ENCODE measurements at regions not wholly inside any gene's neighbourhood (a gene's known extent, or its start where the extent isn't known, plus 50 kb on each side); places are given as distances from the start of the nearest gene placed in this dataset.

GRCh38 chr13:77979721-77980385, 61.2 kb upstream of the EDNRB start:
- TF ChIP-seq, protein P1, sequence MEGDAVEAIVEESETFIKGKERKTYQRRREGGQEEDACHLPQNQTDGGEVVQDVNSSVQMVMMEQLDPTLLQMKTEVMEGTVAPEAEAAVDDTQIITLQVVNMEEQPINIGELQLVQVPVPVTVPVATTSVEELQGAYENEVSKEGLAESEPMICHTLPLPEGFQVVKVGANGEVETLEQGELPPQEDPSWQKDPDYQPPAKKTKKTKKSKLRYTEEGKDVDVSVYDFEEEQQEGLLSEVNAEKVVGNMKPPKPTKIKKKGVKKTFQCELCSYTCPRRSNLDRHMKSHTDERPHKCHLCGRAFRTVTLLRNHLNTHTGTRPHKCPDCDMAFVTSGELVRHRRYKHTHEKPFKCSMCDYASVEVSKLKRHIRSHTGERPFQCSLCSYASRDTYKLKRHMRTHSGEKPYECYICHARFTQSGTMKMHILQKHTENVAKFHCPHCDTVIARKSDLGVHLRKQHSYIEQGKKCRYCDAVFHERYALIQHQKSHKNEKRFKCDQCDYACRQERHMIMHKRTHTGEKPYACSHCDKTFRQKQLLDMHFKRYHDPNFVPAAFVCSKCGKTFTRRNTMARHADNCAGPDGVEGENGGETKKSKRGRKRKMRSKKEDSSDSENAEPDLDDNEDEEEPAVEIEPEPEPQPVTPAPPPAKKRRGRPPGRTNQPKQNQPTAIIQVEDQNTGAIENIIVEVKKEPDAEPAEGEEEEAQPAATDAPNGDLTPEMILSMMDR (IDR thresholded peaks at IDR 0.05; ENCODE audit: low read depth, low read length, missing control alignments), result no peak
- H3K4me3 ChIP-seq (ENCODE audit: low read depth, low read length), result no peak overlapping the region
- no peak for DNase-seq (ENCODE audit: low read depth)

DNA sequence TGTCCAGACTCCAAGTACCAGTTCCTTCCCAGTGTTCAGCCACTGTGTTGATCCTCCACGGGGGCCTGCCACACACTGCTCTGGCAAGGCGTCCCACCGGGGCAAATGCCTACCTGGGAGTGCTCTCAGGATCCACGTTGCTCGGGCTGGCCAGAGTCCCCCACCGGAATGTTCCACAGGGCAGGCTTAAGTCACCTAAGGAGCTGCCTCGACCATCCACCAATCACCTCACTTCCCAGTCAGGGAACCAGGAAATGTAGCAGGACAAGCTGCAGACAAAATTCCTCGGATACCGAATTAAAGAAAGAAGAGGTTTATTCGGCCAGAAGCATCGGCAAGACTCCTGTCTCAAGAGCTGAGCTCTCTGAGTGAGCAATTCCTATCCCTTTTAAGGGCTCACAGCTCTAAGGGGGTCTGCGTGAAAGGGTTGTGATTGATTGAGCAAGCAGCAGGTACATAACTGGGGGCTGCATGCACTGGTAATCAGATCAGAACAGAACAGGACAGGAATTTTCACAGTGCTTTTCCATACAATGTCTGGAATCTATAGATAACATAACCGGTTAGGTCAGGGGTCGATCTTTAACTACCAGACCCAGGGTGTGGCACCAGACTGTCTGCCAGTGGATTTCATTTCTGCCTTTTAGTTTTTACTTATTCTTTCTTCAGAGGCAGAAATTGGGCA, 56.9 kb upstream of the EDNRB start:
- TF ChIP-seq, protein P1 (IDR thresholded peaks at IDR 0.05; ENCODE audit: low read depth, low read length, missing control alignments), result no peak
- DNase-seq (ENCODE audit: low read depth), result no peak
- H3K4me3 ChIP-seq (ENCODE audit: low read depth, low read length), result no peak overlapping the region

DNA sequence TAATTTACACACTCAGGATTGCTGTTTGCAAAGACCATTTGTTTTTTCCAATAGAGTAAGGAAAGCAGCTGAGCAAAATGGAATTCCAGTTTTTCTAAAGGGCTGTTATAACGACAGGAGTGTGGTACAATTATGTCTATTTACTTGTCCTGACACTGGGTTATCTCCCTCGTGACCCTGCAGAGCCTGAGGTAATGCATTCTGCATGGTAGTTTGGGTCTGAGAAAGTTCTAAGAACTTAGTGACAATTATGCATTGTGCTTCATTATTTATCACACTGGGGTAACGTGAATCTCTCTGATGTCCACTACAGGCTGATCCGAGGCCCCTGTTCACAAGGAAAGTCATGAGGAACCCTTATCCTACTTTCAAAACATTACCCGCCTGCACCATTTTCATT, 50.7 kb upstream of the EDNRB start:
- DNase-seq (ENCODE audit: low read depth), result no peak
- H3K4me3 ChIP-seq (ENCODE audit: low read depth, low read length), result no peak overlapping the region
- TF ChIP-seq, protein P1 (IDR thresholded peaks at IDR 0.05; ENCODE audit: low read depth, low read length, missing control alignments), result no peak

All from GM12864 (cell line).